HepG2 (cell line): ENCODE measurements at regions not wholly inside any gene's neighbourhood (a gene's known extent, or its start where the extent isn't known, plus 50 kb on each side); places are given as distances from the start of the nearest gene placed in this dataset.
A peak's percentile ranks its signal among the peaks of the same experiment; 100 is the strongest.

Experiments used
- ASH2L ChIP-seq: fragments of 300-600, 200-600 bp; sonication (generic); IDR thresholded peaks from 2 replicates; pipeline ENCODE4 v1.7.0; 2017; ENCODE audit warnings: low read depth, mild to moderate bottlenecking, moderate library complexity, mixed read lengths, low read length; ENCODE audit not compliant: insufficient read length
- ATF1 ChIP-seq: IDR thresholded peaks from 2 replicates; pipeline ENCODE4 v1.6.1; 2016; ENCODE audit warnings: mild to moderate bottlenecking, control low read depth
- GABPA ChIP-seq, 2 experiments: IDR thresholded peaks; 2 replicates each; pipeline ENCODE4 v1.6.1; 2011 to 2016; ENCODE audit warnings: low read depth in 2 of 2, low read length in 1 of 2, missing biosample characterization in 1 of 2, missing genetic modification characterization in 1 of 2
- KLF11 ChIP-seq: IDR thresholded peaks from 2 replicates; pipeline ENCODE4 v1.6.1; 2016; ENCODE audit warnings: missing compliant biosample characterization
- MYNN ChIP-seq: sonication (generic); formaldehyde crosslinking; IDR thresholded peaks from 2 replicates; pipeline ENCODE4 v1.4.0; 2020; ENCODE audit warnings: mild to moderate bottlenecking, low read depth, missing genetic modification reagents
- PRMT3 ChIP-seq: sonication (generic); formaldehyde crosslinking; IDR thresholded peaks from 2 replicates; pipeline ENCODE4 v1.8.1; 2022; ENCODE audit warnings: low read depth, mild to moderate bottlenecking, moderate library complexity, missing genetic modification reagents, borderline replicate concordance
- SALL2 ChIP-seq: sonication (generic); formaldehyde crosslinking; IDR thresholded peaks from 2 replicates; pipeline ENCODE4 v1.8.1; 2023; ENCODE audit warnings: mild to moderate bottlenecking, missing genetic modification reagents, inconsistent platforms
- ZNF10 ChIP-seq: sonication (generic); formaldehyde crosslinking; IDR thresholded peaks from 2 replicates; pipeline ENCODE4 v1.4.0; 2020; ENCODE audit warnings: mild to moderate bottlenecking, low read depth, missing genetic modification reagents, borderline replicate concordance
- ZNF678 ChIP-seq: sonication (generic); formaldehyde crosslinking; IDR thresholded peaks from 2 replicates; pipeline ENCODE4 v1.4.0; 2020; ENCODE audit warnings: mild to moderate bottlenecking, missing genetic modification reagents
- ZNF83 ChIP-seq: sonication (generic); formaldehyde crosslinking; IDR thresholded peaks from 2 replicates; pipeline ENCODE4 v1.4.0; 2020; ENCODE audit warnings: missing genetic modification reagents, mild to moderate bottlenecking, borderline replicate concordance
- TF ChIP-seq, protein P1 (sequence below): IDR thresholded peaks from 2 replicates; pipeline ENCODE4 v1.6.1; 2012; ENCODE audit warnings: low read length, improper control_type of control experiment
- TF ChIP-seq, protein P2 (sequence below): sonication (generic); formaldehyde crosslinking; IDR thresholded peaks from 2 replicates; pipeline ENCODE4 v1.5.1; 2020; ENCODE audit warnings: mild to moderate bottlenecking, missing genetic modification reagents
- TF ChIP-seq, protein P3 (sequence below): sonication (generic); formaldehyde crosslinking; IDR thresholded peaks from 2 replicates; pipeline ENCODE4 v1.5.0; 2020; ENCODE audit warnings: mild to moderate bottlenecking, missing genetic modification reagents, borderline replicate concordance

DNA sequence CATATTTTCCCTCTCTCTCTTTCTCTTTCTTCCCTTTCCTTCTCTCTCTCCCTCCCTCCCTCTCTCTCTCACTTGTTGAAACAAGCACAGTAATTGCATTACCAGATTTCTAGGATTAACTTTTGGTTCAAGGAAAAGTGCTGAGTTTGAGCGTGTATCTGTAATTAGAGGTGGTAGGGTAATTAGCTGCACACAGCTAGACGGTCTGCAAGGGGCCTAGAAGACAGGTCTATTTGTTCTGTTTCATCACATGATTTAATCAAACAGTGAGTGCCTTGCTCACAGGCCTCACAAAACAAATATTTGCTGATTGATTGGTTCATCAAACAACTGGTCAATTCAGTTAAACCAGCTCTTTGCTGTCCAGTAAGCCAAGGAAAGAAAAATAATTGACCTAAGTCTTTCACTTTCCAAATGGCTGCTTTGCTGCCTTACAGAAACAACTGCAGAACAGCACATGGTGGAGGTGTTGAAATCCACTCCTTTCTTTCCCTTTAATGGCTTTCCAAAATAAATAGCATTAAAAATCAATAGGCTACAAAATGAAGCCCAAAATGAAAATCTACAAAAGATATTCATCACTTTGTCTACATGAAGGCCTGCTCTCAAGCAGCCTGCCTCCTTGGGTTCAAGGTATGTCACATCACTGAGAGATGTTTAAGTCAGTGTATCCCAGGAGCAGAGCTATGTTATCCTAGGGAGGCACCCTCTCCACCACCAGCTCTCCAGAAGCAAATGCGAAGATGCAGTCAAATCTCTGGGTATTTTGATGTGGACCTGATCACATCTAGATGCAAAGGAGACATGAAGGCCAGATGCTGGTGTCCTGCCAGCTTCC lies 264.4 kb upstream of the SIX2 start (continued):
- TF ChIP-seq ZNF678 (no peak), SALL2 (CRISPR knock-in tag) (no peak), MYNN (CRISPR knock-in tag) (no peak), GABPA (IDR thresholded peaks at IDR 0.05; ENCODE audit: low read depth, low read length) (no peak), GABPA (CRISPR knock-in tag; IDR thresholded peaks at IDR 0.05; ENCODE audit: low read depth) (peak; percentile 55), ATF1 (CRISPR knock-in tag) (peak; percentile 69), PRMT3 (peak; percentile 75; the same call in 1 of the 2 replicates), ASH2L (peak; percentile 71), ZNF83 (CRISPR knock-in tag) (no peak), KLF11 (CRISPR knock-in tag) (peak; percentile 90; the same call in 1 of the 2 replicates), ZNF10 (CRISPR knock-in tag) (no peak)
- TF ChIP-seq, protein P1, sequence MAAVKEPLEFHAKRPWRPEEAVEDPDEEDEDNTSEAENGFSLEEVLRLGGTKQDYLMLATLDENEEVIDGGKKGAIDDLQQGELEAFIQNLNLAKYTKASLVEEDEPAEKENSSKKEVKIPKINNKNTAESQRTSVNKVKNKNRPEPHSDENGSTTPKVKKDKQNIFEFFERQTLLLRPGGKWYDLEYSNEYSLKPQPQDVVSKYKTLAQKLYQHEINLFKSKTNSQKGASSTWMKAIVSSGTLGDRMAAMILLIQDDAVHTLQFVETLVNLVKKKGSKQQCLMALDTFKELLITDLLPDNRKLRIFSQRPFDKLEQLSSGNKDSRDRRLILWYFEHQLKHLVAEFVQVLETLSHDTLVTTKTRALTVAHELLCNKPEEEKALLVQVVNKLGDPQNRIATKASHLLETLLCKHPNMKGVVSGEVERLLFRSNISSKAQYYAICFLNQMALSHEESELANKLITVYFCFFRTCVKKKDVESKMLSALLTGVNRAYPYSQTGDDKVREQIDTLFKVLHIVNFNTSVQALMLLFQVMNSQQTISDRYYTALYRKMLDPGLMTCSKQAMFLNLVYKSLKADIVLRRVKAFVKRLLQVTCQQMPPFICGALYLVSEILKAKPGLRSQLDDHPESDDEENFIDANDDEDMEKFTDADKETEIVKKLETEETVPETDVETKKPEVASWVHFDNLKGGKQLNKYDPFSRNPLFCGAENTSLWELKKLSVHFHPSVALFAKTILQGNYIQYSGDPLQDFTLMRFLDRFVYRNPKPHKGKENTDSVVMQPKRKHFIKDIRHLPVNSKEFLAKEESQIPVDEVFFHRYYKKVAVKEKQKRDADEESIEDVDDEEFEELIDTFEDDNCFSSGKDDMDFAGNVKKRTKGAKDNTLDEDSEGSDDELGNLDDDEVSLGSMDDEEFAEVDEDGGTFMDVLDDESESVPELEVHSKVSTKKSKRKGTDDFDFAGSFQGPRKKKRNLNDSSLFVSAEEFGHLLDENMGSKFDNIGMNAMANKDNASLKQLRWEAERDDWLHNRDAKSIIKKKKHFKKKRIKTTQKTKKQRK, result no peak
- TF ChIP-seq, protein P2, sequence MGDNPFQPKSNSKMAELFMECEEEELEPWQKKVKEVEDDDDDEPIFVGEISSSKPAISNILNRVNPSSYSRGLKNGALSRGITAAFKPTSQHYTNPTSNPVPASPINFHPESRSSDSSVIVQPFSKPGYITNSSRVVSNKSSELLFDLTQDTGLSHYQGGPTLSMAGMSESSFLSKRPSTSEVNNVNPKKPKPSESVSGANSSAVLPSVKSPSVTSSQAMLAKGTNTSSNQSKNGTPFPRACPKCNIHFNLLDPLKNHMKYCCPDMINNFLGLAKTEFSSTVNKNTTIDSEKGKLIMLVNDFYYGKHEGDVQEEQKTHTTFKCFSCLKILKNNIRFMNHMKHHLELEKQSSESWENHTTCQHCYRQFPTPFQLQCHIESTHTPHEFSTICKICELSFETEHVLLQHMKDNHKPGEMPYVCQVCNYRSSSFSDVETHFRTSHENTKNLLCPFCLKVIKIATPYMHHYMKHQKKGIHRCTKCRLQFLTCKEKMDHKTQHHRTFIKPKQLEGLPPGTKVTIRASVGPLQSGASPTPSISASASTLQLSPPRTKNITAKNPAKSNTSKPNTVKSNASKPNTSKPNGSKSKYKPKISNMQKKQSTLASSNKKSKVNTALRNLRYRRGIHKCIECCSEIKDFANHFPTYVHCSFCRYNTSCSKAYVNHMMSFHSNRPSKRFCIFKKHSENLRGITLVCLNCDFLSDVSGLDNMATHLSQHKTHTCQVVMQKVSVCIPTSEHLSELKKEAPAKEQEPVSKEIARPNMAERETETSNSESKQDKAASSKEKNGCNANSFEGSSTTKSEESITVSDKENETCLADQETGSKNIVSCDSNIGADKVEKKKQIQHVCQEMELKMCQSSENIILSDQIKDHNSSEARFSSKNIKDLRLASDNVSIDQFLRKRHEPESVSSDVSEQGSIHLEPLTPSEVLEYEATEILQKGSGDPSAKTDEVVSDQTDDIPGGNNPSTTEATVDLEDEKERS (CRISPR knock-in tag), result no peak
- TF ChIP-seq, protein P3, sequence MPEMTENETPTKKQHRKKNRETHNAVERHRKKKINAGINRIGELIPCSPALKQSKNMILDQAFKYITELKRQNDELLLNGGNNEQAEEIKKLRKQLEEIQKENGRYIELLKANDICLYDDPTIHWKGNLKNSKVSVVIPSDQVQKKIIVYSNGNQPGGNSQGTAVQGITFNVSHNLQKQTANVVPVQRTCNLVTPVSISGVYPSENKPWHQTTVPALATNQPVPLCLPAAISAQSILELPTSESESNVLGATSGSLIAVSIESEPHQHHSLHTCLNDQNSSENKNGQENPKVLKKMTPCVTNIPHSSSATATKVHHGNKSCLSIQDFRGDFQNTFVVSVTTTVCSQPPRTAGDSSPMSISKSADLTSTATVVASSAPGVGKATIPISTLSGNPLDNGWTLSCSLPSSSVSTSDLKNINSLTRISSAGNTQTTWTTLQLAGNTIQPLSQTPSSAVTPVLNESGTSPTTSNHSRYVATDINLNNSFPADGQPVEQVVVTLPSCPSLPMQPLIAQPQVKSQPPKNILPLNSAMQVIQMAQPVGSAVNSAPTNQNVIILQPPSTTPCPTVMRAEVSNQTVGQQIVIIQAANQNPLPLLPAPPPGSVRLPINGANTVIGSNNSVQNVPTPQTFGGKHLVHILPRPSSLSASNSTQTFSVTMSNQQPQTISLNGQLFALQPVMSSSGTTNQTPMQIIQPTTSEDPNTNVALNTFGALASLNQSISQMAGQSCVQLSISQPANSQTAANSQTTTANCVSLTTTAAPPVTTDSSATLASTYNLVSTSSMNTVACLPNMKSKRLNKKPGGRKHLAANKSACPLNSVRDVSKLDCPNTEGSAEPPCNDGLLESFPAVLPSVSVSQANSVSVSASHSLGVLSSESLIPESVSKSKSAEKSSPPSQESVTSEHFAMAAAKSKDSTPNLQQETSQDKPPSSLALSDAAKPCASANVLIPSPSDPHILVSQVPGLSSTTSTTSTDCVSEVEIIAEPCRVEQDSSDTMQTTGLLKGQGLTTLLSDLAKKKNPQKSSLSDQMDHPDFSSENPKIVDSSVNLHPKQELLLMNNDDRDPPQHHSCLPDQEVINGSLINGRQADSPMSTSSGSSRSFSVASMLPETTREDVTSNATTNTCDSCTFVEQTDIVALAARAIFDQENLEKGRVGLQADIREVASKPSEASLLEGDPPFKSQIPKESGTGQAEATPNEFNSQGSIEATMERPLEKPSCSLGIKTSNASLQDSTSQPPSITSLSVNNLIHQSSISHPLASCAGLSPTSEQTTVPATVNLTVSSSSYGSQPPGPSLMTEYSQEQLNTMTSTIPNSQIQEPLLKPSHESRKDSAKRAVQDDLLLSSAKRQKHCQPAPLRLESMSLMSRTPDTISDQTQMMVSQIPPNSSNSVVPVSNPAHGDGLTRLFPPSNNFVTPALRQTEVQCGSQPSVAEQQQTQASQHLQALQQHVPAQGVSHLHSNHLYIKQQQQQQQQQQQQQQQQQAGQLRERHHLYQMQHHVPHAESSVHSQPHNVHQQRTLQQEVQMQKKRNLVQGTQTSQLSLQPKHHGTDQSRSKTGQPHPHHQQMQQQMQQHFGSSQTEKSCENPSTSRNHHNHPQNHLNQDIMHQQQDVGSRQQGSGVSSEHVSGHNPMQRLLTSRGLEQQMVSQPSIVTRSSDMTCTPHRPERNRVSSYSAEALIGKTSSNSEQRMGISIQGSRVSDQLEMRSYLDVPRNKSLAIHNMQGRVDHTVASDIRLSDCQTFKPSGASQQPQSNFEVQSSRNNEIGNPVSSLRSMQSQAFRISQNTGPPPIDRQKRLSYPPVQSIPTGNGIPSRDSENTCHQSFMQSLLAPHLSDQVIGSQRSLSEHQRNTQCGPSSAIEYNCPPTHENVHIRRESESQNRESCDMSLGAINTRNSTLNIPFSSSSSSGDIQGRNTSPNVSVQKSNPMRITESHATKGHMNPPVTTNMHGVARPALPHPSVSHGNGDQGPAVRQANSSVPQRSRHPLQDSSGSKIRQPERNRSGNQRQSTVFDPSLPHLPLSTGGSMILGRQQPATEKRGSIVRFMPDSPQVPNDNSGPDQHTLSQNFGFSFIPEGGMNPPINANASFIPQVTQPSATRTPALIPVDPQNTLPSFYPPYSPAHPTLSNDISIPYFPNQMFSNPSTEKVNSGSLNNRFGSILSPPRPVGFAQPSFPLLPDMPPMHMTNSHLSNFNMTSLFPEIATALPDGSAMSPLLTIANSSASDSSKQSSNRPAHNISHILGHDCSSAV (CRISPR knock-in tag), result no peak
